NCI-H510A (cell line): ENCODE measurements at regions not wholly inside any gene's neighbourhood (a gene's known extent, or its start where the extent isn't known, plus 50 kb on each side); places are given as distances from the start of the nearest gene placed in this dataset.
A peak's percentile ranks its signal among the peaks of the same experiment; 100 is the strongest.
"Not testable (repeated sequence)": the region's sequence is repeated elsewhere in the genome, so short reads cannot be mapped to it uniquely, and the experiment has no call there.

Source experiments
- DNase-seq: peaks from one replicate; lab custom pipeline; 2025; lab: John Stamatoyannopoulos, UW

DNA sequence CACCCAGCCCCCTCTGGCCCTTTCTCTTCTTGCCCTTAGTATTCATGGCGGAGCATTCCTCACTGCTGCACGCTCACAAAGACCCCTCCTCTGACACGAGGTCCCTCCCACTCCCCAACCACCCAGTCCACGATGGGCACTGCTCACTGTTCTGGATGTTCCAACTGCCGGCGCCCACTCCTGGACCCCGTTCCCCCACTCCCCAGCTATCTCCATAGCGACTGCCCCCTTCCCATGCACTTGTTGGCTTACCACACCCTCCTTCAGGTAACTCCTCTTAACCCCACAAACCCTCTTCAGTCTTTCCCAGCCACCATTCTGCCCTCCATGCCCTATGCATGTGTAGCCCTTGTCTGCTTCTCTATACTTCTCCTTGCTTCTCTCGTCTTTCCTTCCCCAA is 961.5 kb upstream of the DEFB115 start:
- DNase-seq = not testable (repeated sequence)

DNA sequence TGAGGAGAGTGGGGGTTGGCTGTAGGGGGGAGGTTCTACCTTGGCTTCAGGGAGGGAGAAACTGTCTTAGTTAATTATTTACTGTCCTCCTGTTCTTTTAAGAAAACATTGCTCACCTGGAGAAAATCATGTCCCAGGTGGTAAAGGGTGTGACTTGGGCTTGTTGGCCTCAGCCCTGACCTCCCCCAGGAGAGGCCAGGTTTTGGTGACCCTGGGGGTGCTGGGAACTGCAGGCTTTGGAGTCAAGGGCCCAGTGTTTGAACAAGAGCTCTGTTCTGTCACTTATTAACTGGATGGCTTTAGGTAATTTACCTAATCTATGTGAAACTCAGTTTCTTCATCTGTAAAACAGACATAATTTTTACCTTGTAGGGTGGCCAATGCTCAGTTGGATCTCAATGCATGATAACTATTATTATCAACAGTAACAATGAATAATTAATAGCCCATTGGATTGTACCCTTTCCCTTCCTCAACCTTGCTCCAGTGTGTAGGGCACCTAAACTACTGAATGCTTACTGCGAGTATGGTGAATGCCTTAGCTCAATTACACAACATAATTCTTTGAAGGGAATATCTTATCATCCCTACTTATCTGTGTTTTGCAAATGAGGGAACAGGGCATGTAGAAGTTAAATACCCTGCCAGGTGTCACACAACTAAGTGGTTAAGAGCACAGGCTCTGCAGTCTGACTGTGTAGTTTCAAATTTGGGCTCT is 959.4 kb upstream of the DEFB115 start:
- DNase-seq = not testable (repeated sequence)

DNA sequence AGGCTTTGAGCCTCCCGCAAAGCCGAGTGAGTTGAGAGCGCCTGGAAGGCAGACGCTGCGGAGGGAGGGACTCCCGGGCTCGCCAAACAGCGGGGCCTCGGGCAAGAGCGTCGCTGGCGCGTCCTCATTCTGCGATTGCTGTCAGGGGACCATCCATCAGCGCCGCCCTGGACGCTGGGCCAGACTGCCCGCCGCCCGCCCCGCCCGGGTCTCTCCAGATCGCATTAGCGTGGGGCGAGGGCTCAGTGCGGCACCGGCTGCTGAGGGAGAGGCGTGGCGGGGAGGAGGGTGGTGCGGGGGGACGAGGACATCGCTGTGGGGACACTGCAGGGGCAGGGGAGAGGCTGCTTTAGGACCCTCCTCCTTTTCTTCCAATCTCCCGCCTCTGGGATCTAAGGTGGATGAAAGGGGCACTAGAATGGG is 957.2 kb upstream of the DEFB115 start:
- DNase-seq = not testable (repeated sequence)

DNA sequence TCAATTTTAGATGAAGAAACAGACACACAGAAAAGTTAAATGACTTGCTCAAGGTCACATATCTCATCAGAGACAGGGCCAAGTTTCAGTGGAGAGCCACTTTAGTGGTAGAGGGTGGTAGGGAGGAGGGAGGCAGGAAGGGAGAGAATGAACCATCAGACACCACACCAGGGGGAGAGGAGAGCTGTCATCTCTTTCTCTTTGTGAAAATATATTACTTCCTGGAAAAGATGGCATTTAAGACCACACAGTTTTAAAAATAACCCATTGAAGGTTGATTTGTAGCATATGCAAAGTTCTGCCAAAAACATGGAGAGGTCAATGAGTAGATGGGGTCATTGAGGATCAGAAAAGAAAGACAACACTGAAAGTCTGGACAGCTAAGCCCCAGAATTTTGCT is 954.7 kb upstream of the DEFB115 start:
- DNase-seq = not testable (repeated sequence)

DNA sequence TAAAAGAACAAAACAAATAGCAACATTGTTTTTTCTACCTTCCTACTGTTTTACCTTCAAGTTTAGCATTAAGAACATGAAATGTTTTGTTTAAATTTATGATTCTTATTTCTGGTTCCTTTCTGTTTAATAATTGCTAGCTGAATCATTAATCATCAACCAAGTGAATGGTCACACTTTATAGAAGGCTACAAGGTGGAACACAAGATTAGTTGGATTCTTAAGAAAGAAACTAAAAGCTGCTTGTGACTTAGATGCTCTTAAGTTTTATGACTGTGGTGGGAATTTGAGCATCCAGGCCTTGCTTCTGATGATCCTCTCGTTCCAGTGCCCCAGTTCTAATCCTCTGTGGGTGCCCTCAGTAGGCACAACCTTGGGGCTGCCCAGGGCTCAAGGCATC is 947.5 kb upstream of the DEFB115 start:
- not testable (repeated sequence) for DNase-seq

DNA sequence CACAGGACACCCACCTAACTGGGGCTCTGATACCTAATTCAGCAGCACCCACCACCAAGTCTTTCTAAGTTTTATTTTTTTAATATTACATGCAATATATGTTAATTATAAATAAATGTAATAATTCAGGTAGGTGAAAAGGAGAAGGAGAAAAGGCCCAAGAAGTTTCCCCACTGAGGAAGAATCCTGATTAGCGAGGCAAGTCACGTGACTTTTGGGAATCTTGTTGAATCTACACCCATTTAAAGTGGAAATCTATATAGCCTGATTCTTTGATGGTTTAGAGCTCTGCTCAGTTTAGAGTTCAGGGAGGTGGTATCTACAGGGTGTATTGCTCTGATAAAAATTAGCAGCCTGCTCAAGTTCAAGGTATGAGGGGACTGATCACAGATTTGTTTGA is 947.1 kb upstream of the DEFB115 start:
- DNase-seq = not testable (repeated sequence)

- not testable (repeated sequence) for DNase-seq
These were observed 945.2 kb upstream of the DEFB115 start for GRCh38 chr20:30312220-30312619.

- DNase-seq = not testable (repeated sequence)
These were observed 943.8 kb upstream of the DEFB115 start for GRCh38 chr20:30313660-30314059.

DNA sequence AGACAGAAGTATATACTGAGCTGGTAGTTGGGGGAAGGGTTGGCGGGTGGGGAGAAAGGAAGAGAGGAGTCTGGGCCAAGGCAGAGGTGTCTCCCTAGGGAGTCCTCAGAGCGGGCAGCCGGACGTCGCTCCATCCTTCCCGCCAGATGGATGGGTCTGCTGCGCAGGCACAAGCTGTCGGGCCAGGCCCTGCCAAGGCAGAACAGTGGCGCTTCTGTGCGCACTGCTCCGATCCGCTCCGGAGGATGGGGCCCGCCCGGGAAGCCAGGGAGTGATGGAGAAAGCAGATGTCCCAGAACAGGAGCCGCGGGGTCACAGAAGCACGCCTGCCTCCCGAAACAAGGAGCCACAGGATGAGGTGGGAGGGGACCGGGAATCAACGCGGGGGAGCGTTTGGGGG is 941.4 kb upstream of the DEFB115 start:
- DNase-seq = not testable (repeated sequence)

GRCh38 chr20:30316532-30317299 is 940.7 kb upstream of the DEFB115 start:
- DNase-seq = not testable (repeated sequence)

DNA sequence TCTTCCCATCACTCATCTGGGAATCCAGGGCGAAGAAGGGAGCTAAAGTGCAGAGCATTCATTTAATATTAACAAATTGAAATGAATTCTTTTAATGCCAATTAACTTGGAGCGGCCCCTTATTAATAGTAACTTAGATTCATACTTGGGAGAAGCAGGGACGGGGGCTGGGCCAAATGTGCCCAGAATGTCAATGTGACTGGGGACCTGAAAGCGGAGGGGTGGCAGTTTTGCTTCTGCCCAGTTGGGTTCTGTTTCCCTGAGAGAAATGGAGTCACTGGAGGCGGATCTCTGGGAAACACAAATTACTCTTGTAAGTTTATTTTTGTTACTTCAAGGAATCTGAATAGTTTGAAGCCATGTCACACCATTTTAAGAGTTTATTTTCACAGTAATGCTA is 923.7 kb upstream of the DEFB115 start:
- DNase-seq = not testable (repeated sequence)

- not testable (repeated sequence) for DNase-seq
These were observed 919.9 kb upstream of the DEFB115 start for GRCh38 chr20:30337556-30337955.

DNA sequence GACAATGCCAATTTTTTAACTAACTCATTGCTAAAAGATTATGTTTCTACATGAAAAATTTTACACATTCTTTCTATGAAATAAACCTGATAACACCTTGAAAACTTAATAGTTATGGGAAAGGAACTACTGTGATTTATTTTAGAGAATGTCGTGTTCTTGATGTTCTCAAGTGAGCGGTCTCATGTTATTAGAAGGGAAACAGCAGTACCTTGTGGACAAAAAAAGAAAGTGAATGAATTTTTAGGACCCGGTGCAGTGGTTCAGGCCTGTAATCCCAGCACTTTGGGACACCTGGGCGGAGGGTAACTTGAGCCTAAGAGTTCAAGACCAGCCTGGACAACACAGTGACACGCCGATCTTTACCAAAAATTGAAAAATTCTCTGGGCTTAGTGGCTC is 908.5 kb upstream of the DEFB115 start:
- not testable (repeated sequence) for DNase-seq

- not testable (repeated sequence) for DNase-seq
These were observed 900.5 kb upstream of the DEFB115 start for GRCh38 chr20:30356854-30357467.

DNA sequence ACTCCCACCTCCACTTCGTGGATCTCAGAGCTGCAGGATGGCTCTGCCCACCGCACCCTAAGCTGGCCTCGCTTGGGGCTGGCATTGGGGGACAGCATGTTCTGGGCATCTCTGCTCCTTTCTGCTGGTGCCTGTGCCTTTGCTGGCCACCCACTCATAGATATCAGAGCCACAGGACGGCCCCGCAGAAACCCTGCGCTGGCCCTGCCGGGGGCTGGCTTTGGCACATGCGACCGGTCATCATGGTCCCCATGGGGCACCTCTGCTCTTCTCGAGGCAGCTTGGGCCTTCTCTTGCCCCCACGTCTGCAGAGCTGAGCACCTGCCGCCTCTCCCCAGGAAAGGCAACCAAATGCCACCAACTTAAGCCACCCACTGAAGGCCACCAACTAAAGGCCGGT is 895.7 kb upstream of the DEFB115 start:
- not testable (repeated sequence) for DNase-seq

- DNase-seq = not testable (repeated sequence)
These were observed 881.1 kb upstream of the DEFB115 start for GRCh38 chr20:30376430-30376766.

- DNase-seq = peak; percentile 45
These were observed 880.5 kb upstream of the DEFB115 start for GRCh38 chr20:30376767-30377658.

DNA sequence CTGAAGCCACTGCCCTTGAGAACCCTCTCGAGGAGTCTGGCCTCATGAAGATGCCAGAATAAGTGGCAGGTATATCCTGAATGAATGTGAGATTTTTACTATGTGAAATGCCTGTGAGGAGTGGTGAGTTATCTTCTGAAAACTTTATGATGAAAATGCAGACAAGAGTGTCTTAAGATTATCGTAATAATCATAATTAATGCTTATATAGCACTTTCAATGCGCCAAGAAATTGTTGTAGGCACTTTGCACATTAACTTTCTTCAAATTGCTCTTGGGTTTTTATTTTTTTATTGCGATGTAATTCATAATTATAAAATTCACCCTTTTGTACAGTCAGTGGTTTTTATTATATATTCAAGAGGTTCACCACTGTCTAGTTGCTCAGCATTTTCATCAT is 879.1 kb upstream of the DEFB115 start:
- not testable (repeated sequence) for DNase-seq

DNA sequence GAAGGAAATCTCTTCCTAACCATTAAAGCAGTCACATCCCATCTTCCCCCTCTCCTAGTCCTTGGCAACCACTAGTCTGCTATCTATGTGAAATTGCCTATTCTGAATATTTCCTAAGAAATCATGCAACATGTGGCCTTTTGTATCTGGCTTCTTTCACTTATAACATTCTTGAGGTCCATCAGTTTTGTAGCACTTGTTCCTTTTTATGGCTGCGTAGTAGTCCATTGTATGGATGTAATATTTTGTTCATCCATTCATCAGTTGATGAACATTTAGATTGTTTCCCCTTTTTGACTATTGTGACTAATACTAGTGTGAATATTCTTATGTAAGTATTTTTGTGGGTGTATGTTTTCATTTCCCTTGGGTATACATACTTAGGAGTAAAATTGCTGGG is 878.7 kb upstream of the DEFB115 start:
- not testable (repeated sequence) for DNase-seq

DNA sequence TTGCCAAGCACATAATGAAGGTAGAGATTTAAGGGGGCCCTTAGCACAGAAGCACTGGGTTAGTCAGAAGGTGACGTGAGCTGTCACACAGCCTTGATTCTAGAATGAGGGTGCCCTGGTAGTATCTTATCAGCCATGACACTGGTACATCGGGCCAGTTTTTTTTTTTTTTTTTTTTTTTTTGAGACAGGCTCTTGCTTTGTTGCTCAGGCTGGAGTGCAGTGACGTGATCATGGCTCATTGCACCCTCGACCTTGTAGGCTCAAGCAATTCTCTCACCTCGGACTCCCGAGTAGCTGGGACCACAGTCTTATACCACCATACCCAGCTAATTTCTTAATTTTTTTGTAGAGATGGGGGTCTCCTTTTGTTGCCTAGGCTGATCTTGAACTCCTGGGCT is 872.6 kb upstream of the DEFB115 start:
- DNase-seq = not testable (repeated sequence)

DNA sequence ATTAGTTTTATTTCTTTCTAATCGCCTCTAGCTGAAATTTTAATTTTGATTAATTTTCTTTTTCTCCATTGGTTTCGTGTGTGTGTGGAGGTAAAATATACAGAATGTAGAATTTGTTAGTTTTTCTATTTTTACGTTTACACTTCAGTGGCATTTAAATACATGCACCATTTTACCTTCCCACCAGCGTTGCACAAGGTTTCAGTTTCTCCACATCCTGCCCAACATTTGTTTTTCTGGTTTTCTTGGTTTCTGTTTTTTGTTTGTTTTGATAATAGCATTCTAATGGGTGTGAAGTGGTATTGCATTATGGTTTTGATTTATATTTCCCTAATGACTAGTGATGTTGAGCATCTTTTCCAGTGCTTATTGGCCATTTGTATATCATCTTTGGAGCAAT is 871.4 kb upstream of the DEFB115 start:
- not testable (repeated sequence) for DNase-seq

- DNase-seq = not testable (repeated sequence)
These were observed 869.6 kb upstream of the DEFB115 start for GRCh38 chr20:30387823-30388222.
